ENCODE measurements at regions not wholly inside any gene's neighbourhood (a gene's known extent, or its start where the extent isn't known, plus 50 kb on each side); places are given as distances from the start of the nearest gene placed in this dataset.

- no peak for TF ChIP-seq GATA2 (IDR thresholded peaks at IDR 0.05; ENCODE audit: low read depth, low read length)
- TF ChIP-seq GATA3 (IDR thresholded peaks at IDR 0.05; ENCODE audit: low read depth, low read length) = no peak
These were observed 136.9 kb upstream of the CFAP20DC start for GRCh38 chr3:59186725-59187124.

Measured in SH-SY5Y (cell line).